H1 (cell line): ENCODE measurements at regions not wholly inside any gene's neighbourhood (a gene's known extent, or its start where the extent isn't known, plus 50 kb on each side); places are given as distances from the start of the nearest gene placed in this dataset.

ENCODE experiments used
- CTCF ChIA-PET: fragments of 300-600 bp; sonication (Branson Sonifier 250); formaldehyde crosslinking; loops from one replicate; lab custom pipeline; 2021; ENCODE audit not compliant: partially characterized antibody; lab: Charles Lee
- POLR2A ChIA-PET: fragments of 300-600 bp; sonication (Branson Sonifier 250); formaldehyde crosslinking; loops from one replicate; lab custom pipeline; 2021; ENCODE audit warnings: inconsistent platforms; ENCODE audit not compliant: partially characterized antibody; lab: Charles Lee
- DNase-seq, 2 experiments: peaks; one replicate each; pipeline versions ENCODE4 v3.0.0 to v3.0.0-alpha.2; 2010 to 2022; ENCODE audit warnings: low spot score in 2 of 2, low read depth in 1 of 2, mixed read lengths in 1 of 2
- FAIRE-seq: peaks from 2 replicates; lab custom pipeline; 2011; peaks lifted over from hg19 to GRCh38; lab: Jason Lieb, UNC
- H2AFZ ChIP-seq: 2 replicates; pipeline ENCODE4 v1.8.1; 2012; ENCODE audit warnings: low read length, inconsistent platforms
- H2AK5ac ChIP-seq: 2 replicates; pipeline ENCODE4 v1.6.1; 2013; ENCODE audit warnings: low read depth, low read length
- H2BK120ac ChIP-seq: replicated peaks from 2 replicates; pipeline ENCODE3; 2013; ENCODE audit warnings: low read depth, low read length, inconsistent platforms
- H2BK12ac ChIP-seq: 2 replicates; pipeline ENCODE4 v1.6.1; 2013; ENCODE audit warnings: low read depth, low read length
- H2BK15ac ChIP-seq: 2 replicates; pipeline ENCODE4 v1.6.1; 2013; ENCODE audit warnings: low read length
- H2BK20ac ChIP-seq: 2 replicates; pipeline ENCODE4 v1.6.1; 2013; ENCODE audit warnings: low read length
- H2BK5ac ChIP-seq: 2 replicates; pipeline ENCODE4 v1.6.1; 2013; ENCODE audit warnings: low read depth, low read length
- H3K14ac ChIP-seq: 2 replicates; pipeline ENCODE4 v1.6.1; 2013; ENCODE audit warnings: inconsistent platforms; ENCODE audit not compliant: insufficient read length
- H3K18ac ChIP-seq: 2 replicates; pipeline ENCODE4 v1.6.1; 2013; ENCODE audit warnings: low read length; ENCODE audit errors: extremely low read depth
- H3K23ac ChIP-seq: 2 replicates; pipeline ENCODE4 v1.6.1; 2013; ENCODE audit warnings: inconsistent platforms; ENCODE audit not compliant: insufficient read length
- H3K23me2 ChIP-seq: 2 replicates; pipeline ENCODE4 v1.6.1; 2013; ENCODE audit warnings: low read depth, low read length
- H3K27ac ChIP-seq: 2 replicates; pipeline ENCODE4 v1.6.1; 2011; ENCODE audit warnings: low read depth, low read length, inconsistent platforms
- H3K27me3 ChIP-seq, 4 experiments: replicated peaks in 1 of 4; 1 replicate in 1 of 4; 2 replicates in 3 of 4; pipeline versions ENCODE4 v1.6.1 to v1.8.1; 2011 to 2013; ENCODE audit warnings: low read length in 3 of 4, mild to moderate bottlenecking in 3 of 4, inconsistent platforms in 2 of 4, mixed read lengths in 2 of 4, moderate library complexity in 1 of 4; ENCODE audit not compliant: control insufficient read depth in 3 of 4, insufficient read depth in 3 of 4; ENCODE audit errors: extremely low read depth in 1 of 4
- H3K36me3 ChIP-seq, 4 experiments: 2 replicates each; pipeline versions ENCODE4 v1.6.1 to v1.8.1; 2011 to 2013; ENCODE audit warnings: mild to moderate bottlenecking in 4 of 4, low read length in 3 of 4, moderate library complexity in 2 of 4, control low read depth in 1 of 4, inconsistent platforms in 1 of 4; ENCODE audit not compliant: insufficient read depth in 4 of 4, control insufficient read depth in 2 of 4
- H3K4ac ChIP-seq: replicated peaks from 2 replicates; pipeline ENCODE3; 2013; ENCODE audit warnings: low read length, low read depth, mixed read lengths, inconsistent platforms; ENCODE audit not compliant: insufficient read length
- H3K4me1 ChIP-seq, 4 experiments: replicated peaks in 1 of 4; 1 replicate in 1 of 4; 2 replicates in 3 of 4; pipeline versions ENCODE4 v1.6.1 to v1.8.1; 2011 to 2013; ENCODE audit warnings: low read length in 3 of 4, inconsistent platforms in 2 of 4, mixed read lengths in 1 of 4; ENCODE audit not compliant: insufficient read depth in 4 of 4, control insufficient read depth in 3 of 4
- H3K4me2 ChIP-seq, 2 experiments: 2 replicates each; pipeline versions ENCODE4 v1.6.1 to v1.8.1; 2011 to 2013; ENCODE audit warnings: low read depth in 2 of 2, low read length in 2 of 2, control low read depth in 1 of 2, inconsistent platforms in 1 of 2, mild to moderate bottlenecking in 1 of 2; ENCODE audit not compliant: insufficient read depth in 1 of 2
- H3K4me3 ChIP-seq, 4 experiments: fragments of 200-600, 300-600 bp in 1 of 4; sonication (generic), shearing (Covaris generic), sonication (Bioruptor Twin) in 1 of 4; 2 replicates each; pipeline versions ENCODE4 v1.5.1 to v1.8.1; 2011 to 2016; ENCODE audit warnings: low read length in 4 of 4, low read depth in 3 of 4, control low read depth in 2 of 4, inconsistent platforms in 2 of 4, mild to moderate bottlenecking in 2 of 4, mixed read lengths in 1 of 4, moderate library complexity in 1 of 4; ENCODE audit not compliant: insufficient read depth in 2 of 4; ENCODE audit errors: extremely low read depth in 1 of 4
- H3K56ac ChIP-seq: replicated peaks from 2 replicates; pipeline ENCODE3; 2013; ENCODE audit warnings: low read depth, mild to moderate bottlenecking, mixed read lengths, low read length, inconsistent platforms; ENCODE audit not compliant: insufficient read length
- H3K79me1 ChIP-seq: 2 replicates; pipeline ENCODE4 v1.6.1; 2013; ENCODE audit warnings: low read depth, low read length, control low read depth
- H3K79me2 ChIP-seq, 2 experiments: 2 replicates each; pipeline versions ENCODE4 v1.6.1 to v1.8.1; 2012 to 2013; ENCODE audit warnings: low read length in 2 of 2, mild to moderate bottlenecking in 2 of 2, inconsistent platforms in 1 of 2; ENCODE audit not compliant: insufficient read depth in 2 of 2, control insufficient read depth in 1 of 2
- H3K9ac ChIP-seq, 4 experiments: replicated peaks in 1 of 4; 1 replicate in 1 of 4; 2 replicates in 3 of 4; pipeline versions ENCODE4 v1.6.1 to v1.8.1; 2011 to 2013; ENCODE audit warnings: low read depth in 3 of 4, low read length in 3 of 4, control low read depth in 2 of 4, mild to moderate bottlenecking in 2 of 4, moderate library complexity in 2 of 4, inconsistent platforms in 1 of 4; ENCODE audit errors: extremely low read depth in 1 of 4
- H3K9me3 ChIP-seq, 2 experiments: 2 replicates each; pipeline versions ENCODE4 v1.6.1 to v1.8.1; 2012 to 2013; ENCODE audit warnings: mild to moderate bottlenecking in 2 of 2, moderate library complexity in 2 of 2, control low read depth in 1 of 2, inconsistent platforms in 1 of 2, low read depth in 1 of 2, low read length in 1 of 2, mixed read lengths in 1 of 2; ENCODE audit not compliant: insufficient read depth in 2 of 2
- H4K20me1 ChIP-seq, 2 experiments: replicated peaks in 1 of 2; 2 replicates each; pipeline versions ENCODE3 to v1.8.1; 2011 to 2013; ENCODE audit warnings: inconsistent platforms in 2 of 2, low read length in 2 of 2, mild to moderate bottlenecking in 1 of 2; ENCODE audit not compliant: insufficient read depth in 2 of 2, control insufficient read depth in 1 of 2
- H4K5ac ChIP-seq: 2 replicates; pipeline ENCODE4 v1.6.1; 2013; ENCODE audit warnings: low read length, low read depth, mixed read lengths, inconsistent platforms; ENCODE audit not compliant: insufficient read length
- H4K8ac ChIP-seq: 2 replicates; pipeline ENCODE4 v1.8.0; 2013; ENCODE audit warnings: mild to moderate bottlenecking, moderate library complexity, low read length, inconsistent platforms; ENCODE audit not compliant: insufficient read depth; ENCODE audit errors: extremely low read depth
- H4K91ac ChIP-seq: replicated peaks from 2 replicates; pipeline ENCODE3; 2013; ENCODE audit warnings: low read length, mixed read lengths, inconsistent platforms; ENCODE audit not compliant: insufficient read length
- CBX5 ChIP-seq: fragments of 300-800, 300-1000 bp; sonication (generic); IDR thresholded peaks from 2 replicates; pipeline ENCODE4 v1.7.1; 2016; ENCODE audit warnings: antibody characterized with exemption, low read length, low read depth
- CBX8 ChIP-seq: fragments of 300-800, 300-1000 bp; sonication (generic); IDR thresholded peaks from 2 replicates; pipeline ENCODE4 v1.7.1; 2016; ENCODE audit warnings: low read depth, low read length, borderline replicate concordance
- GABPA ChIP-seq: IDR thresholded peaks from 2 replicates; pipeline ENCODE4 v1.6.1; 2011; ENCODE audit warnings: mild to moderate bottlenecking, low read length, moderate library complexity, borderline replicate concordance; ENCODE audit not compliant: insufficient read depth
- GTF2F1 ChIP-seq: IDR thresholded peaks from 2 replicates; pipeline ENCODE4 v1.6.1; 2012; ENCODE audit warnings: low read depth, low read length, improper control_type of control experiment, borderline replicate concordance
- KDM1A ChIP-seq: fragments of 200-600, 300-600 bp; sonication (generic); IDR thresholded peaks from 2 replicates; pipeline ENCODE4 v1.7.1; 2016; ENCODE audit warnings: mild to moderate bottlenecking, low read length, borderline replicate concordance
- KDM4A ChIP-seq: IDR thresholded peaks from one replicate; pipeline ENCODE4 v1.7.1; 2012; ENCODE audit warnings: low read depth, mild to moderate bottlenecking, moderate library complexity, low read length, inconsistent platforms; ENCODE audit not compliant: severe bottlenecking
- POLR2AphosphoS5 ChIP-seq: IDR thresholded peaks from 2 replicates; pipeline ENCODE4 v1.6.1; 2011; ENCODE audit warnings: low read depth, low read length
- POU5F1 ChIP-seq: IDR thresholded peaks from 2 replicates; pipeline ENCODE4 v1.6.1; 2011; ENCODE audit warnings: low read depth, mild to moderate bottlenecking, low read length, moderate library complexity
- RAD21 ChIP-seq, 2 experiments: IDR thresholded peaks in 1 of 2; conservative IDR thresholded peaks in 1 of 2; 2 replicates each; pipeline ENCODE4 v1.6.1; 2011; ENCODE audit warnings: low read depth in 2 of 2, low read length in 2 of 2, improper control_type of control experiment in 1 of 2, inconsistent platforms in 1 of 2, mild to moderate bottlenecking in 1 of 2, moderate library complexity in 1 of 2
- RFX5 ChIP-seq: IDR thresholded peaks from 2 replicates; pipeline ENCODE4 v1.6.1; 2011; ENCODE audit warnings: low read depth, low read length, improper control_type of control experiment, borderline replicate concordance
- SUZ12 ChIP-seq: fragments of 200-600 bp; sonication (generic); IDR thresholded peaks from 2 replicates; pipeline ENCODE4 v1.6.1; 2012; ENCODE audit warnings: mild to moderate bottlenecking, inconsistent platforms, low read length, moderate library complexity, mixed read lengths
- TEAD4 ChIP-seq: IDR thresholded peaks from 2 replicates; pipeline ENCODE4 v1.6.1; 2012; ENCODE audit warnings: low read depth, low read length, inconsistent platforms, mixed read lengths
- WGBS, 2 experiments: shearing (Covaris generic) in 1 of 2; methylation state at CpG; one replicate each; pipeline versions ENCODE4 v1.1.6 to v1.1.7; 2013 to 2015; ENCODE audit warnings: low lambda C conversion rate in 2 of 2, mixed read lengths in 2 of 2, inconsistent platforms in 1 of 2, low coverage in 1 of 2, missing lambda C conversion rate in 1 of 2; ENCODE audit not compliant: insufficient replicate concordance in 2 of 2, insufficient coverage in 1 of 2, insufficient read length in 1 of 2; ENCODE audit errors: extremely low coverage in 1 of 2, missing lambda C conversion rate in 1 of 2; 5-methylcytosine and 5-hydroxymethylcytosine counted together
- TF ChIP-seq, protein P1 (sequence below): IDR thresholded peaks from 2 replicates; pipeline ENCODE4 v1.6.1; 2011; ENCODE audit warnings: low read depth, mild to moderate bottlenecking, low read length; ENCODE audit not compliant: insufficient read depth

DNA sequence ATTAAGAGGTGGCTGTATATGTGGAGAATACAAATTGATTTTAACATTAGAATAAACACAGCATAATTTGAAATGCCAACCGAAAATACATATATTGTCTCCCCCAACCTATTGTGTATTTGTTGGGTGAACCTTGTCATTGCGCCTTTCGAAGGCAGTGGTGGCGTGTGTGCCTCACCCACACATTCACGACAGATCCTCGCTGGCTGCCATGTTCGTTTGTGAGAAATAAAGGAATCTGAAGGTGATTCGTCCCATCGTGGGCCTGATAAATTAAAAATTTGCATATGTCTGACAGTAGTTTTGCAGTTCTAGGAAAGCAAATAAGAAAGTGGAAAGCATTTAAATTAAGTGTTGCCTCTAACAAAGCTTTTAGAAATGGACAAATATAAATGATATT is 222.8 kb upstream of the TOPAZ1 start:
- Histone ChIP-seq H3K4me1 (peaks cover 6 to 21% (median 17%) of the 10 kb centered on the region in 4 experiments), H4K20me1 (no peaks in the 10 kb centered on the region), H3K79me1 (no peaks in the 10 kb centered on the region), H2AK5ac (no peak overlapping the region), H3K27me3 (peaks cover 3 to 20% (median 16%) of the 10 kb centered on the region in 4 experiments; a peak in 6 of 7 replicates), H3K36me3 (no peaks in the 10 kb centered on the region), H2BK120ac (no peak overlapping the region), H4K5ac (no peak overlapping the region), H3K9ac (no peak overlapping the region), H3K4ac (no peak overlapping the region), H2BK20ac (no peak overlapping the region), H3K18ac (no peak overlapping the region), H3K56ac (no peak overlapping the region), H4K8ac (no peak overlapping the region), H2BK12ac (no peak overlapping the region), H3K4me2 (0 out of 4 replicates have a peak overlapping the region, but pooled peaks of 1 of the 2 experiments have one; percentile 92), H3K79me2 (no peaks in the 10 kb centered on the region), H3K27ac (no peak overlapping the region), H4K91ac (no peak overlapping the region), H3K23me2 (peaks cover 2% of the 10 kb centered on the region; the same call in 1 of the 2 replicates), H2BK15ac (no peak overlapping the region), H3K9me3 (no peaks in the 10 kb centered on the region), H3K23ac (no peak overlapping the region), H3K14ac (no peak overlapping the region), H2BK5ac (no peak overlapping the region), H3K4me3 (no peak overlapping the region), H2AFZ (no peak overlapping the region)
- DNase-seq (no peak), FAIRE-seq (no peak)
- WGBS, 2 experiments: 81% methylated on average over 9 of the region's 9 CpGs; no CpG with 5 or more reads in 1 of the 2 experiments
- ChIA-PET CTCF (interaction anchor here (0.5 to 1.5 kb wide), 5 partner anchors 15 to 101 kb away, joined by 3 to 5 read pairs (median 4); no protein-coding TSS in a partner anchor), POLR2A (interaction anchor here (1.5 kb wide), 2 partner anchors 18 to 22 kb away, joined by 5 to 6 read pairs; no protein-coding TSS in a partner anchor)
- TF ChIP-seq, protein P1, sequence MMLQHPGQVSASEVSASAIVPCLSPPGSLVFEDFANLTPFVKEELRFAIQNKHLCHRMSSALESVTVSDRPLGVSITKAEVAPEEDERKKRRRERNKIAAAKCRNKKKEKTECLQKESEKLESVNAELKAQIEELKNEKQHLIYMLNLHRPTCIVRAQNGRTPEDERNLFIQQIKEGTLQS: no peak
- no peak for TF ChIP-seq SUZ12
- TF ChIP-seq POU5F1: no peak
- no peak for TF ChIP-seq RFX5
- TF ChIP-seq RAD21 (IDR thresholded peaks at IDR 0.05 in 1 of 2, conservative IDR thresholded peaks at IDR 0.05 in 1 of 2; ENCODE audit: low read depth in 2 of 2, low read length in 2 of 2): no peak
- TF ChIP-seq KDM1A: no peak
- no peak for TF ChIP-seq GABPA
- no peak for TF ChIP-seq TEAD4
- no peak for TF ChIP-seq KDM4A
- TF ChIP-seq GTF2F1: no peak
- no peak for TF ChIP-seq CBX8
- TF ChIP-seq CBX5: no peak
- TF ChIP-seq POLR2AphosphoS5: no peak
